Sigmoid colon (tissue), 3 donors: ENCODE measurements at regions not wholly inside any gene's neighbourhood (a gene's known extent, or its start where the extent isn't known, plus 50 kb on each side); places are given as distances from the start of the nearest gene placed in this dataset.

Experiments used
- CTCF ChIP-seq, 4 experiments: fragments of 450-650 bp in 3 of 4; fragments of 200-600 bp in 1 of 4; IDR thresholded peaks; one replicate each; pipeline ENCODE4 v1.5.1; 2016 to 2019; ENCODE audit warnings: antibody characterized with exemption in 4 of 4, mild to moderate bottlenecking in 3 of 4, moderate library complexity in 2 of 4
- POLR2A ChIP-seq, 2 donors: fragments of 450-650 bp; IDR thresholded peaks; one replicate each; pipeline ENCODE4 v1.6.1; 2016; ENCODE audit warnings: antibody characterized with exemption in 2 of 2, mild to moderate bottlenecking in 2 of 2, moderate library complexity in 2 of 2

GRCh38 chr6:71197780-71198179 is 90.8 kb upstream of the OGFRL1 start:
- TF ChIP-seq CTCF (IDR thresholded peaks at IDR 0.05) (no peak), POLR2A (IDR thresholded peaks at IDR 0.05) (no peak)
